ENCODE measurements at regions not wholly inside any gene's neighbourhood (a gene's known extent, or its start where the extent isn't known, plus 50 kb on each side); places are given as distances from the start of the nearest gene placed in this dataset.

- TF ChIP-seq CTCF (conservative IDR thresholded peaks at IDR 0.05) (peak; percentile 78), ZFX (IDR thresholded peaks at IDR 0.05) (no peak)
- H3K27ac ChIP-seq, result no peak overlapping the region
Measured at GRCh38 chr18:43596105-43596712, 318.9 kb upstream of the SYT4 start.

- no peak overlapping the region for H3K27ac ChIP-seq
- no peak for TF ChIP-seq CTCF (conservative IDR thresholded peaks at IDR 0.05)
- TF ChIP-seq ZFX (IDR thresholded peaks at IDR 0.05), result no peak
Measured at GRCh38 chr18:43601432-43601831, 324.1 kb upstream of the SYT4 start.

- TF ChIP-seq ZFX (IDR thresholded peaks at IDR 0.05) (no peak), CTCF (conservative IDR thresholded peaks at IDR 0.05) (no peak)
- no peak overlapping the region for H3K27ac ChIP-seq
Measured at GRCh38 chr18:43605224-43605623, 327.9 kb upstream of the SYT4 start.

GRCh38 chr18:43606795-43607194 is 329.5 kb upstream of the SYT4 start:
- TF ChIP-seq ZFX (IDR thresholded peaks at IDR 0.05) (no peak), CTCF (conservative IDR thresholded peaks at IDR 0.05) (no peak)
- H3K27ac ChIP-seq, result no peak overlapping the region

- no peak for TF ChIP-seq ZFX (IDR thresholded peaks at IDR 0.05)
- peak; percentile 64 for TF ChIP-seq CTCF (conservative IDR thresholded peaks at IDR 0.05)
- no peak overlapping the region for H3K27ac ChIP-seq
Measured at GRCh38 chr18:43620936-43621335, 343.6 kb upstream of the SYT4 start.

GRCh38 chr18:43622024-43622423 is 344.7 kb upstream of the SYT4 start:
- no peak overlapping the region for H3K27ac ChIP-seq
- no peak for TF ChIP-seq ZFX (IDR thresholded peaks at IDR 0.05)
- TF ChIP-seq CTCF (conservative IDR thresholded peaks at IDR 0.05), result no peak

- no peak overlapping the region for H3K27ac ChIP-seq
Measured at GRCh38 chr18:43625582-43625981, 348.3 kb upstream of the SYT4 start.

More at GRCh38 chr18:43625582-43625981, 348.3 kb upstream of the SYT4 start:
- TF ChIP-seq ZFX (IDR thresholded peaks at IDR 0.05), result no peak
- no peak for TF ChIP-seq CTCF (conservative IDR thresholded peaks at IDR 0.05)
